GM23338 (cell line): ENCODE measurements at regions not wholly inside any gene's neighbourhood (a gene's known extent, or its start where the extent isn't known, plus 50 kb on each side); places are given as distances from the start of the nearest gene placed in this dataset.

Experiments used
- ATAC-seq: fragments of 200-7000 bp; cut with Tn5 transposase; 3 replicates; pipeline ENCODE4 v1.9.1; 2020
- DNase-seq: peaks from one replicate; pipeline ENCODE4 v3.0.0-alpha.2; 2015; ENCODE audit warnings: low spot score
- H2AFZ ChIP-seq: fragments of 200-600 bp; sonication (generic); 2 replicates; pipeline ENCODE4 v1.8.0; 2016; ENCODE audit warnings: antibody characterized with exemption, mild to moderate bottlenecking, moderate library complexity
- H3F3A ChIP-seq: fragments of 200-600 bp; sonication (generic); replicated peaks from 2 replicates; pipeline ENCODE4 v1.8.0; 2017; ENCODE audit warnings: antibody characterized with exemption, mixed run types, low read depth
- H3K27ac ChIP-seq: fragments of 200-600 bp; sonication (generic); 2 replicates; pipeline ENCODE4 v1.6.1; 2016; ENCODE audit warnings: low read depth
- H3K27me3 ChIP-seq: fragments of 200-600 bp; sonication (generic); 2 replicates; pipeline ENCODE4 v1.8.0; 2016; ENCODE audit warnings: mild to moderate bottlenecking, mixed run types, moderate library complexity; ENCODE audit not compliant: insufficient read depth
- H3K36me3 ChIP-seq: fragments of 200-600 bp; sonication (generic); 2 replicates; pipeline ENCODE4 v1.8.0; 2016; ENCODE audit warnings: mild to moderate bottlenecking; ENCODE audit not compliant: insufficient read depth
- H3K4me1 ChIP-seq: fragments of 200-600 bp; sonication (generic); 2 replicates; pipeline ENCODE4 v1.8.0; 2016; ENCODE audit warnings: mild to moderate bottlenecking, moderate library complexity; ENCODE audit not compliant: insufficient read depth
- H3K4me2 ChIP-seq: fragments of 200-600 bp; sonication (generic); 2 replicates; pipeline ENCODE4 v1.7.1; 2017; ENCODE audit warnings: mixed run types
- H3K4me3 ChIP-seq: fragments of 200-600 bp; sonication (generic); 2 replicates; pipeline ENCODE4 v1.6.1; 2016; ENCODE audit warnings: mixed run types
- H3K79me2 ChIP-seq: fragments of 200-600 bp; sonication (generic); replicated peaks from 2 replicates; pipeline ENCODE4 v1.8.0; 2017; ENCODE audit warnings: mild to moderate bottlenecking; ENCODE audit not compliant: insufficient read depth
- H3K9me2 ChIP-seq: fragments of 200-600 bp; sonication (generic); 2 replicates; pipeline ENCODE4 v1.8.0; 2017; ENCODE audit not compliant: insufficient read depth
- H4K20me1 ChIP-seq: fragments of 200-600 bp; sonication (generic); replicated peaks from 2 replicates; pipeline ENCODE4 v1.8.0; 2017; ENCODE audit warnings: mild to moderate bottlenecking; ENCODE audit not compliant: insufficient read depth
- H3K27ac Mint-ChIP-seq: 2 replicates; pipeline ENCODE4 v1.8.0; 2020; ENCODE audit warnings: inconsistent platforms, mild to moderate bottlenecking, moderate library complexity, mixed read lengths
- H3K27me3 Mint-ChIP-seq: 3 replicates; pipeline ENCODE4 v1.8.0; 2022; ENCODE audit warnings: low read depth, mild to moderate bottlenecking, moderate library complexity, mixed read lengths, inconsistent platforms; ENCODE audit not compliant: insufficient read depth, poor library complexity
- H3K36me3 Mint-ChIP-seq: 3 replicates; pipeline ENCODE4 v1.8.0; 2021; ENCODE audit warnings: low read depth, mild to moderate bottlenecking, inconsistent platforms, moderate library complexity, mixed read lengths
- H3K4me1 Mint-ChIP-seq: 3 replicates; pipeline ENCODE4 v1.8.0; 2020; ENCODE audit warnings: mild to moderate bottlenecking, inconsistent platforms, mixed read lengths
- H3K4me3 Mint-ChIP-seq: 3 replicates; pipeline ENCODE4 v1.8.0; 2021; ENCODE audit warnings: moderate library complexity, mild to moderate bottlenecking, inconsistent platforms, mixed read lengths
- H3K9me3 Mint-ChIP-seq: 3 replicates; pipeline ENCODE4 v1.8.0; 2020; ENCODE audit warnings: moderate library complexity, mild to moderate bottlenecking, inconsistent platforms, mixed read lengths
- CREB1 ChIP-seq: fragments of 250-450 bp; sonication (Bioruptor Pico); IDR thresholded peaks from 2 replicates; pipeline ENCODE4 v1.5.0; 2020; ENCODE audit warnings: low read depth, mild to moderate bottlenecking, moderate library complexity
- CTCF ChIP-seq, 2 experiments: fragments of 200-600 bp in 1 of 2; sonication (generic) in 1 of 2; conservative IDR thresholded peaks; 2 replicates each; pipeline versions ENCODE4 v1.5.1 to v1.6.1; 2016 to 2017; ENCODE audit warnings: antibody characterized with exemption in 2 of 2, low read depth in 2 of 2, mild to moderate bottlenecking in 2 of 2, moderate library complexity in 1 of 2
- EZH2 ChIP-seq: fragments of 200-600 bp; sonication (generic); IDR thresholded peaks from one replicate; pipeline ENCODE4 v1.8.0; 2017; ENCODE audit warnings: antibody characterized with exemption, mild to moderate bottlenecking, low read depth; ENCODE audit not compliant: unreplicated experiment
- EZH2phosphoT487 ChIP-seq: fragments of 200-600 bp; sonication (generic); IDR thresholded peaks from one replicate; pipeline ENCODE4 v1.8.1; 2018; ENCODE audit warnings: antibody characterized with exemption; ENCODE audit not compliant: unreplicated experiment
- JUNB ChIP-seq: IDR thresholded peaks from one replicate; pipeline ENCODE4 v1.6.1; 2016; ENCODE audit warnings: antibody characterized with exemption; ENCODE audit not compliant: unreplicated experiment
- NANOG ChIP-seq: IDR thresholded peaks from 2 replicates; pipeline ENCODE4 v1.6.1; 2016; ENCODE audit warnings: antibody characterized with exemption, borderline replicate concordance
- POLR2AphosphoS5 ChIP-seq: IDR thresholded peaks from 2 replicates; pipeline ENCODE4 v1.6.1; 2016; ENCODE audit warnings: antibody characterized with exemption, low read depth
- STAT1 ChIP-seq: IDR thresholded peaks from one replicate; pipeline ENCODE4 v1.6.1; 2016; ENCODE audit warnings: antibody characterized with exemption; ENCODE audit not compliant: unreplicated experiment
- ZNF114 ChIP-seq: fragments of 250-450 bp; sonication (Bioruptor Pico); IDR thresholded peaks from 2 replicates; pipeline ENCODE4 v1.5.0; 2020; ENCODE audit warnings: mild to moderate bottlenecking, moderate library complexity
- ZNF331 ChIP-seq: fragments of 250-450 bp; sonication (Bioruptor Pico); IDR thresholded peaks from 2 replicates; pipeline ENCODE4 v1.5.0; 2020; ENCODE audit warnings: low read depth, mild to moderate bottlenecking, moderate library complexity
- TF ChIP-seq, protein P1 (sequence below): IDR thresholded peaks from one replicate; pipeline ENCODE4 v1.6.1; 2018; ENCODE audit warnings: antibody characterized with exemption; ENCODE audit not compliant: unreplicated experiment
- TF ChIP-seq, protein P2 (sequence below): IDR thresholded peaks from 2 replicates; pipeline ENCODE4 v1.6.1; 2016; ENCODE audit warnings: antibody characterized with exemption
- TF ChIP-seq, protein P3 (sequence below): fragments of 250-450 bp; sonication (Bioruptor Pico); IDR thresholded peaks from 2 replicates; pipeline ENCODE4 v1.5.0; 2020; ENCODE audit warnings: mild to moderate bottlenecking, moderate library complexity

- no peak for DNase-seq
- no peak for ATAC-seq
- TF ChIP-seq EZH2phosphoT487 (no peak), NANOG (no peak), STAT1 (no peak), ZNF114 (CRISPR knock-in tag) (no peak), EZH2 (no peak), POLR2AphosphoS5 (no peak), CREB1 (CRISPR knock-in tag) (no peak), ZNF331 (no peak), JUNB (no peak), CTCF (conservative IDR thresholded peaks at IDR 0.05; ENCODE audit: low read depth in 2 of 2) (no peak)
- TF ChIP-seq, protein P1, sequence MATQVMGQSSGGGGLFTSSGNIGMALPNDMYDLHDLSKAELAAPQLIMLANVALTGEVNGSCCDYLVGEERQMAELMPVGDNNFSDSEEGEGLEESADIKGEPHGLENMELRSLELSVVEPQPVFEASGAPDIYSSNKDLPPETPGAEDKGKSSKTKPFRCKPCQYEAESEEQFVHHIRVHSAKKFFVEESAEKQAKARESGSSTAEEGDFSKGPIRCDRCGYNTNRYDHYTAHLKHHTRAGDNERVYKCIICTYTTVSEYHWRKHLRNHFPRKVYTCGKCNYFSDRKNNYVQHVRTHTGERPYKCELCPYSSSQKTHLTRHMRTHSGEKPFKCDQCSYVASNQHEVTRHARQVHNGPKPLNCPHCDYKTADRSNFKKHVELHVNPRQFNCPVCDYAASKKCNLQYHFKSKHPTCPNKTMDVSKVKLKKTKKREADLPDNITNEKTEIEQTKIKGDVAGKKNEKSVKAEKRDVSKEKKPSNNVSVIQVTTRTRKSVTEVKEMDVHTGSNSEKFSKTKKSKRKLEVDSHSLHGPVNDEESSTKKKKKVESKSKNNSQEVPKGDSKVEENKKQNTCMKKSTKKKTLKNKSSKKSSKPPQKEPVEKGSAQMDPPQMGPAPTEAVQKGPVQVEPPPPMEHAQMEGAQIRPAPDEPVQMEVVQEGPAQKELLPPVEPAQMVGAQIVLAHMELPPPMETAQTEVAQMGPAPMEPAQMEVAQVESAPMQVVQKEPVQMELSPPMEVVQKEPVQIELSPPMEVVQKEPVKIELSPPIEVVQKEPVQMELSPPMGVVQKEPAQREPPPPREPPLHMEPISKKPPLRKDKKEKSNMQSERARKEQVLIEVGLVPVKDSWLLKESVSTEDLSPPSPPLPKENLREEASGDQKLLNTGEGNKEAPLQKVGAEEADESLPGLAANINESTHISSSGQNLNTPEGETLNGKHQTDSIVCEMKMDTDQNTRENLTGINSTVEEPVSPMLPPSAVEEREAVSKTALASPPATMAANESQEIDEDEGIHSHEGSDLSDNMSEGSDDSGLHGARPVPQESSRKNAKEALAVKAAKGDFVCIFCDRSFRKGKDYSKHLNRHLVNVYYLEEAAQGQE = no peak
- TF ChIP-seq, protein P2, sequence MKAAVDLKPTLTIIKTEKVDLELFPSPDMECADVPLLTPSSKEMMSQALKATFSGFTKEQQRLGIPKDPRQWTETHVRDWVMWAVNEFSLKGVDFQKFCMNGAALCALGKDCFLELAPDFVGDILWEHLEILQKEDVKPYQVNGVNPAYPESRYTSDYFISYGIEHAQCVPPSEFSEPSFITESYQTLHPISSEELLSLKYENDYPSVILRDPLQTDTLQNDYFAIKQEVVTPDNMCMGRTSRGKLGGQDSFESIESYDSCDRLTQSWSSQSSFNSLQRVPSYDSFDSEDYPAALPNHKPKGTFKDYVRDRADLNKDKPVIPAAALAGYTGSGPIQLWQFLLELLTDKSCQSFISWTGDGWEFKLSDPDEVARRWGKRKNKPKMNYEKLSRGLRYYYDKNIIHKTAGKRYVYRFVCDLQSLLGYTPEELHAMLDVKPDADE = no peak
- TF ChIP-seq, protein P3, sequence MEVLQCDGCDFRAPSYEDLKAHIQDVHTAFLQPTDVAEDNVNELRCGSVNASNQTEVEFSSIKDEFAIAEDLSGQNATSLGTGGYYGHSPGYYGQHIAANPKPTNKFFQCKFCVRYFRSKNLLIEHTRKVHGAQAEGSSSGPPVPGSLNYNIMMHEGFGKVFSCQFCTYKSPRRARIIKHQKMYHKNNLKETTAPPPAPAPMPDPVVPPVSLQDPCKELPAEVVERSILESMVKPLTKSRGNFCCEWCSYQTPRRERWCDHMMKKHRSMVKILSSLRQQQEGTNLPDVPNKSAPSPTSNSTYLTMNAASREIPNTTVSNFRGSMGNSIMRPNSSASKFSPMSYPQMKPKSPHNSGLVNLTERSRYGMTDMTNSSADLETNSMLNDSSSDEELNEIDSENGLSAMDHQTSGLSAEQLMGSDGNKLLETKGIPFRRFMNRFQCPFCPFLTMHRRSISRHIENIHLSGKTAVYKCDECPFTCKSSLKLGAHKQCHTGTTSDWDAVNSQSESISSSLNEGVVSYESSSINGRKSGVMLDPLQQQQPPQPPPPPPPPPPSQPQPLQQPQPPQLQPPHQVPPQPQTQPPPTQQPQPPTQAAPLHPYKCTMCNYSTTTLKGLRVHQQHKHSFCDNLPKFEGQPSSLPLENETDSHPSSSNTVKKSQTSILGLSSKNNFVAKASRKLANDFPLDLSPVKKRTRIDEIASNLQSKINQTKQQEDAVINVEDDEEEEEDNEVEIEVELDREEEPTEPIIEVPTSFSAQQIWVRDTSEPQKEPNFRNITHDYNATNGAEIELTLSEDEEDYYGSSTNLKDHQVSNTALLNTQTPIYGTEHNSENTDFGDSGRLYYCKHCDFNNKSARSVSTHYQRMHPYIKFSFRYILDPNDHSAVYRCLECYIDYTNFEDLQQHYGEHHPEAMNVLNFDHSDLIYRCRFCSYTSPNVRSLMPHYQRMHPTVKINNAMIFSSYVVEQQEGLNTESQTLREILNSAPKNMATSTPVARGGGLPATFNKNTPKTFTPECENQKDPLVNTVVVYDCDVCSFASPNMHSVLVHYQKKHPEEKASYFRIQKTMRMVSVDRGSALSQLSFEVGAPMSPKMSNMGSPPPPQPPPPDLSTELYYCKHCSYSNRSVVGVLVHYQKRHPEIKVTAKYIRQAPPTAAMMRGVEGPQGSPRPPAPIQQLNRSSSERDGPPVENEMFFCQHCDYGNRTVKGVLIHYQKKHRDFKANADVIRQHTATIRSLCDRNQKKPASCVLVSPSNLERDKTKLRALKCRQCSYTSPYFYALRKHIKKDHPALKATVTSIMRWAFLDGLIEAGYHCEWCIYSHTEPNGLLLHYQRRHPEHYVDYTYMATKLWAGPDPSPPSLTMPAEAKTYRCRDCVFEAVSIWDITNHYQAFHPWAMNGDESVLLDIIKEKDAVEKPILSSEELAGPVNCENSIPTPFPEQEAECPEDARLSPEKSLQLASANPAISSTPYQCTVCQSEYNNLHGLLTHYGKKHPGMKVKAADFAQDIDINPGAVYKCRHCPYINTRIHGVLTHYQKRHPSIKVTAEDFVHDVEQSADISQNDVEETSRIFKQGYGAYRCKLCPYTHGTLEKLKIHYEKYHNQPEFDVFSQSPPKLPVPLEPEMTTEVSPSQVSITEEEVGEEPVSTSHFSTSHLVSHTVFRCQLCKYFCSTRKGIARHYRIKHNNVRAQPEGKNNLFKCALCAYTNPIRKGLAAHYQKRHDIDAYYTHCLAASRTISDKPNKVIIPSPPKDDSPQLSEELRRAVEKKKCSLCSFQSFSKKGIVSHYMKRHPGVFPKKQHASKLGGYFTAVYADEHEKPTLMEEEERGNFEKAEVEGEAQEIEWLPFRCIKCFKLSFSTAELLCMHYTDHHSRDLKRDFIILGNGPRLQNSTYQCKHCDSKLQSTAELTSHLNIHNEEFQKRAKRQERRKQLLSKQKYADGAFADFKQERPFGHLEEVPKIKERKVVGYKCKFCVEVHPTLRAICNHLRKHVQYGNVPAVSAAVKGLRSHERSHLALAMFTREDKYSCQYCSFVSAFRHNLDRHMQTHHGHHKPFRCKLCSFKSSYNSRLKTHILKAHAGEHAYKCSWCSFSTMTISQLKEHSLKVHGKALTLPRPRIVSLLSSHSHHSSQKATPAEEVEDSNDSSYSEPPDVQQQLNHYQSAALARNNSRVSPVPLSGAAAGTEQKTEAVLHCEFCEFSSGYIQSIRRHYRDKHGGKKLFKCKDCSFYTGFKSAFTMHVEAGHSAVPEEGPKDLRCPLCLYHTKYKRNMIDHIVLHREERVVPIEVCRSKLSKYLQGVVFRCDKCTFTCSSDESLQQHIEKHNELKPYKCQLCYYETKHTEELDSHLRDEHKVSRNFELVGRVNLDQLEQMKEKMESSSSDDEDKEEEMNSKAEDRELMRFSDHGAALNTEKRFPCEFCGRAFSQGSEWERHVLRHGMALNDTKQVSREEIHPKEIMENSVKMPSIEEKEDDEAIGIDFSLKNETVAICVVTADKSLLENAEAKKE (CRISPR knock-in tag) = no peak
- Histone ChIP-seq H3K36me3 (no peaks in the 10 kb centered on the region), H3K4me2 (no peak overlapping the region), H3K4me3 (no peak overlapping the region), H3K9me2 (no peaks in the 10 kb centered on the region), H3K27ac (no peak overlapping the region), H3K4me1 (peaks cover 21% of the 10 kb centered on the region), H3F3A (peaks cover 12% of the 10 kb centered on the region; the same call in 1 of the 2 replicates), H3K27me3 (no peaks in the 10 kb centered on the region), H2AFZ (no peak overlapping the region), H3K79me2 (no peaks in the 10 kb centered on the region), H4K20me1 (no peaks in the 10 kb centered on the region)
- Mint-ChIP-seq H3K9me3 (peaks cover 5% of the 10 kb centered on the region; the same call in 1 of the 3 replicates), H3K36me3 (no peaks in the 10 kb centered on the region), H3K27me3 (peaks cover 23% of the 10 kb centered on the region), H3K27ac (no peak overlapping the region), H3K4me1 (peaks cover 51% of the 10 kb centered on the region), H3K4me3 (no peak overlapping the region)
These were observed 252.3 kb upstream of the PPP2R2D start for GRCh38 chr10:131648386-131649020.
